Right lung (tissue), 2 donors: ENCODE measurements at regions not wholly inside any gene's neighbourhood (a gene's known extent, or its start where the extent isn't known, plus 50 kb on each side); places are given as distances from the start of the nearest gene placed in this dataset.
"Not testable (repeated sequence)": the region's sequence is repeated elsewhere in the genome, so short reads cannot be mapped to it uniquely, and the experiment has no call there.

Source experiments
- DNase-seq, 2 donors: peaks; one replicate each; pipeline ENCODE4 v3.0.0-alpha.2; 2013

GRCh38 chr4:175277816-175278215 lies 359.7 kb downstream of the ADAM29 start:
- DNase-seq = no peak

GRCh38 chr4:175280153-175280552 lies 362.0 kb downstream of the ADAM29 start:
- DNase-seq = no peak

- no peak for DNase-seq
Observed at GRCh38 chr4:175281894-175282293, 363.7 kb downstream of the ADAM29 start.

- DNase-seq = no peak
Observed at GRCh38 chr4:175282407-175282806, 364.2 kb downstream of the ADAM29 start.

GRCh38 chr4:175290401-175290800 lies 372.2 kb downstream of the ADAM29 start:
- no peak for DNase-seq

- no peak for DNase-seq
Observed at GRCh38 chr4:175297965-175298565, 379.9 kb downstream of the ADAM29 start.

GRCh38 chr4:175306436-175306835 lies 388.3 kb downstream of the ADAM29 start:
- no peak for DNase-seq

GRCh38 chr4:175307326-175307725 lies 389.2 kb downstream of the ADAM29 start:
- DNase-seq = peak; percentile 65 to 72

- no peak for DNase-seq
Observed at GRCh38 chr4:175308236-175308635, 390.1 kb downstream of the ADAM29 start.

GRCh38 chr4:175309041-175309440 lies 390.9 kb downstream of the ADAM29 start:
- DNase-seq = no peak

GRCh38 chr4:175325230-175325629 lies 407.1 kb downstream of the ADAM29 start:
- DNase-seq = no peak

- DNase-seq = no peak
Observed at GRCh38 chr4:175326796-175327195, 408.6 kb downstream of the ADAM29 start.

GRCh38 chr4:175330236-175330635 lies 412.1 kb downstream of the ADAM29 start:
- DNase-seq = no peak

- no peak for DNase-seq
Observed at GRCh38 chr4:175330652-175331051, 412.5 kb downstream of the ADAM29 start.

- no peak for DNase-seq
Observed at GRCh38 chr4:175335331-175335730, 417.2 kb downstream of the ADAM29 start.

- DNase-seq = not testable (repeated sequence)
Observed at GRCh38 chr4:175336570-175336969, 418.4 kb downstream of the ADAM29 start.

GRCh38 chr4:175339100-175339707 lies 421.0 kb downstream of the ADAM29 start:
- DNase-seq = no peak

GRCh38 chr4:175341203-175341755 lies 423.1 kb downstream of the ADAM29 start:
- DNase-seq = no peak

- DNase-seq = no peak
Observed at GRCh38 chr4:175346376-175346775, 428.2 kb downstream of the ADAM29 start.

GRCh38 chr4:175350246-175350645 lies 432.1 kb downstream of the ADAM29 start:
- DNase-seq = no peak

- DNase-seq = no peak
Observed at GRCh38 chr4:175351473-175351872, 433.3 kb downstream of the ADAM29 start.

- no peak for DNase-seq
Observed at GRCh38 chr4:175369087-175369486, 443.0 kb downstream of the GPM6A start.

- DNase-seq = no peak
Observed at GRCh38 chr4:175371091-175371490, 441.0 kb downstream of the GPM6A start.

- DNase-seq = no peak
Observed at GRCh38 chr4:175373031-175373430, 439.0 kb downstream of the GPM6A start.
